Activated CD4-positive, alpha-beta T cell treated with anti-CD3 and anti-CD28 coated beads, Interleukin-2, amount 10 ng/mL, durations not matched to agents 7 days and 5 days (primary cell): ENCODE measurements at regions not wholly inside any gene's neighbourhood (a gene's known extent, or its start where the extent isn't known, plus 50 kb on each side); places are given as distances from the start of the nearest gene placed in this dataset.
"Not testable (repeated sequence)": the region's sequence is repeated elsewhere in the genome, so short reads cannot be mapped to it uniquely, and the experiment has no call there.

Experiments used
- CTCF ChIA-PET: fragments of 350-600 bp; sonication (Branson Sonifier 250); formaldehyde crosslinking; loops from one replicate; lab custom pipeline; 2021; ENCODE audit warnings: antibody characterized with exemption; lab: Charles Lee
- POLR2A ChIA-PET: fragments of 350-600 bp; sonication (Branson Sonifier 250); formaldehyde crosslinking; loops from one replicate; lab custom pipeline; 2021; ENCODE audit warnings: antibody characterized with exemption; lab: Charles Lee
- DNase-seq: peaks from one replicate; pipeline ENCODE4 v3.0.0-alpha.2; 2020
- H3K27ac Mint-ChIP-seq: one replicate; pipeline ENCODE4 v1.8.0; 2021; ENCODE audit warnings: mild to moderate bottlenecking, moderate library complexity, mixed read lengths
- H3K27me3 Mint-ChIP-seq: one replicate; pipeline ENCODE4 v1.8.0; 2021; ENCODE audit warnings: mixed read lengths
- H3K36me3 Mint-ChIP-seq: one replicate; pipeline ENCODE4 v1.8.0; 2021; ENCODE audit warnings: low read depth, mixed read lengths
- H3K4me1 Mint-ChIP-seq: one replicate; pipeline ENCODE4 v1.8.0; 2021; ENCODE audit warnings: mixed read lengths
- H3K4me3 Mint-ChIP-seq: one replicate; pipeline ENCODE4 v1.8.0; 2021; ENCODE audit warnings: mild to moderate bottlenecking, moderate library complexity, mixed read lengths
- H3K9me3 Mint-ChIP-seq: one replicate; pipeline ENCODE4 v1.8.0; 2021; ENCODE audit warnings: mixed read lengths

- CTCF ChIA-PET: no interaction called here
- no peak for DNase-seq
- no peaks in the 10 kb centered on the region for H3K36me3 Mint-ChIP-seq
- POLR2A ChIA-PET: no interaction called here
- H3K27me3 Mint-ChIP-seq: no peaks in the 10 kb centered on the region
- H3K4me1 Mint-ChIP-seq: no peaks in the 10 kb centered on the region
- no peak overlapping the region for H3K4me3 Mint-ChIP-seq
- peaks cover 12% of the 10 kb centered on the region for H3K9me3 Mint-ChIP-seq
- H3K27ac Mint-ChIP-seq: no peak overlapping the region
Measured at GRCh38 chr4:13678186-13678924, 50.8 kb upstream of the BOD1L1 start.

GRCh38 chr4:13681570-13681969 is 54.0 kb upstream of the BOD1L1 start:
- Mint-ChIP-seq H3K36me3 (no peaks in the 10 kb centered on the region), H3K27me3 (no peaks in the 10 kb centered on the region), H3K9me3 (peaks cover 11% of the 10 kb centered on the region), H3K4me3 (no peak overlapping the region), H3K4me1 (no peaks in the 10 kb centered on the region), H3K27ac (no peak overlapping the region)
- ChIA-PET POLR2A (no interaction called here), CTCF (no interaction called here)
- DNase-seq: no peak

- ChIA-PET CTCF (no interaction called here), POLR2A (no interaction called here)
- peaks cover 4% of the 10 kb centered on the region for H3K27me3 Mint-ChIP-seq
- H3K4me3 Mint-ChIP-seq: no peak overlapping the region
- no peaks in the 10 kb centered on the region for H3K4me1 Mint-ChIP-seq
- DNase-seq: no peak
- H3K36me3 Mint-ChIP-seq: no peaks in the 10 kb centered on the region
- H3K9me3 Mint-ChIP-seq: peaks cover 5% of the 10 kb centered on the region
- H3K27ac Mint-ChIP-seq: no peak overlapping the region
Measured at GRCh38 chr4:13694256-13694655, 66.7 kb upstream of the BOD1L1 start.

- Mint-ChIP-seq H3K27ac (no peak overlapping the region), H3K9me3 (no peaks in the 10 kb centered on the region), H3K4me3 (no peak overlapping the region), H3K27me3 (peaks cover 4% of the 10 kb centered on the region), H3K36me3 (no peaks in the 10 kb centered on the region), H3K4me1 (no peaks in the 10 kb centered on the region)
- CTCF ChIA-PET: interaction anchor here (0.6 kb wide), 1 partner anchor 607 kb away, joined by 3 read pairs; no protein-coding TSS in a partner anchor
- POLR2A ChIA-PET: no interaction called here
- no peak for DNase-seq
Measured at GRCh38 chr4:13698296-13698695, 70.8 kb upstream of the BOD1L1 start.

- Mint-ChIP-seq H3K27ac (no peak overlapping the region), H3K4me1 (no peaks in the 10 kb centered on the region), H3K4me3 (no peak overlapping the region), H3K36me3 (no peaks in the 10 kb centered on the region), H3K27me3 (no peaks in the 10 kb centered on the region), H3K9me3 (no peaks in the 10 kb centered on the region)
- POLR2A ChIA-PET: no interaction called here
- CTCF ChIA-PET: no interaction called here
- no peak for DNase-seq
Measured at GRCh38 chr4:13700021-13700857, 72.7 kb upstream of the BOD1L1 start.

- H3K27ac Mint-ChIP-seq, CTCF ChIA-PET, H3K4me3 Mint-ChIP-seq, H3K27me3 Mint-ChIP-seq, DNase-seq, H3K36me3 Mint-ChIP-seq, POLR2A ChIA-PET, H3K4me1 Mint-ChIP-seq, H3K9me3 Mint-ChIP-seq: not testable (repeated sequence)
Measured at GRCh38 chr4:13700858-13701140, 73.3 kb upstream of the BOD1L1 start.

GRCh38 chr4:13701937-13702446 is 74.5 kb upstream of the BOD1L1 start:
- POLR2A ChIA-PET: no interaction called here
- H3K36me3 Mint-ChIP-seq: no peaks in the 10 kb centered on the region
- no peaks in the 10 kb centered on the region for H3K4me1 Mint-ChIP-seq
- no peaks in the 10 kb centered on the region for H3K27me3 Mint-ChIP-seq
- H3K9me3 Mint-ChIP-seq: no peaks in the 10 kb centered on the region
- DNase-seq: no peak
- H3K4me3 Mint-ChIP-seq: no peak overlapping the region
- CTCF ChIA-PET: no interaction called here
- H3K27ac Mint-ChIP-seq: no peak overlapping the region

- POLR2A ChIA-PET: no interaction called here
- CTCF ChIA-PET: no interaction called here
Measured at GRCh38 chr4:13703096-13703495, 75.6 kb upstream of the BOD1L1 start.

GRCh38 chr4:13704035-13704434 is 76.5 kb upstream of the BOD1L1 start:
- no peak overlapping the region for H3K4me3 Mint-ChIP-seq
- CTCF ChIA-PET: no interaction called here
- H3K4me1 Mint-ChIP-seq: no peaks in the 10 kb centered on the region
- DNase-seq: no peak
- no peaks in the 10 kb centered on the region for H3K9me3 Mint-ChIP-seq
- POLR2A ChIA-PET: no interaction called here
- H3K36me3 Mint-ChIP-seq: no peaks in the 10 kb centered on the region
- H3K27ac Mint-ChIP-seq: no peak overlapping the region
- H3K27me3 Mint-ChIP-seq: no peaks in the 10 kb centered on the region

More at GRCh38 chr4:13703096-13703495, 75.6 kb upstream of the BOD1L1 start:
- no peak for DNase-seq
- Mint-ChIP-seq H3K27me3 (no peaks in the 10 kb centered on the region), H3K9me3 (no peaks in the 10 kb centered on the region), H3K27ac (no peak overlapping the region), H3K4me3 (no peak overlapping the region), H3K36me3 (no peaks in the 10 kb centered on the region), H3K4me1 (no peaks in the 10 kb centered on the region)

GRCh38 chr4:13704761-13705160 is 77.2 kb upstream of the BOD1L1 start:
- Mint-ChIP-seq H3K4me3 (no peak overlapping the region), H3K4me1 (no peaks in the 10 kb centered on the region), H3K9me3 (no peaks in the 10 kb centered on the region), H3K36me3 (no peaks in the 10 kb centered on the region), H3K27me3 (no peaks in the 10 kb centered on the region), H3K27ac (no peak overlapping the region)
- POLR2A ChIA-PET: no interaction called here
- no peak for DNase-seq
- CTCF ChIA-PET: no interaction called here

- H3K36me3 Mint-ChIP-seq: no peaks in the 10 kb centered on the region
- no peaks in the 10 kb centered on the region for H3K27me3 Mint-ChIP-seq
- no peaks in the 10 kb centered on the region for H3K9me3 Mint-ChIP-seq
- DNase-seq: no peak
- ChIA-PET POLR2A (no interaction called here), CTCF (no interaction called here)
- no peak overlapping the region for H3K4me3 Mint-ChIP-seq
- no peaks in the 10 kb centered on the region for H3K4me1 Mint-ChIP-seq
- no peak overlapping the region for H3K27ac Mint-ChIP-seq
Measured at GRCh38 chr4:13705521-13706041, 78.1 kb upstream of the BOD1L1 start.

GRCh38 chr4:13706120-13706519 is 78.6 kb upstream of the BOD1L1 start:
- Mint-ChIP-seq H3K4me1 (no peaks in the 10 kb centered on the region), H3K27me3 (no peaks in the 10 kb centered on the region), H3K36me3 (no peaks in the 10 kb centered on the region), H3K9me3 (no peaks in the 10 kb centered on the region), H3K27ac (no peak overlapping the region), H3K4me3 (no peak overlapping the region)
- ChIA-PET POLR2A (no interaction called here), CTCF (no interaction called here)
- no peak for DNase-seq

- no peaks in the 10 kb centered on the region for H3K27me3 Mint-ChIP-seq
- CTCF ChIA-PET: no interaction called here
- no peaks in the 10 kb centered on the region for H3K4me1 Mint-ChIP-seq
- no peak for DNase-seq
- H3K4me3 Mint-ChIP-seq: no peak overlapping the region
- POLR2A ChIA-PET: no interaction called here
- no peaks in the 10 kb centered on the region for H3K36me3 Mint-ChIP-seq
- H3K9me3 Mint-ChIP-seq: no peaks in the 10 kb centered on the region
- H3K27ac Mint-ChIP-seq: no peak overlapping the region
Measured at GRCh38 chr4:13706716-13707115, 79.2 kb upstream of the BOD1L1 start.
